ENCODE measurements at regions not wholly inside any gene's neighbourhood (a gene's known extent, or its start where the extent isn't known, plus 50 kb on each side); places are given as distances from the start of the nearest gene placed in this dataset.
"Not testable (repeated sequence)": the region's sequence is repeated elsewhere in the genome, so short reads cannot be mapped to it uniquely, and the experiment has no call there.

- Histone ChIP-seq H3K4me1 (ENCODE audit: control insufficient read depth, insufficient read depth, low read length) (peaks cover 17% of the 10 kb centered on the region), H3K36me3 (ENCODE audit: control insufficient read depth, insufficient read depth, low read length) (no peaks in the 10 kb centered on the region), H3K9me3 (ENCODE audit: control insufficient read depth, low read length) (no peaks in the 10 kb centered on the region), H3K9ac (ENCODE audit: low read length) (peak overlapping the region; percentile 75), H3K27me3 (ENCODE audit: control insufficient read depth, insufficient read depth, low read length) (no peaks in the 10 kb centered on the region), H3K4me3 (ENCODE audit: low read length) (peak overlapping the region; percentile 34)
Observed at GRCh38 chr6:13874191-13874549, 50.6 kb upstream of the RNF182 start.

- peak overlapping the region; percentile 75 for H3K9ac ChIP-seq (ENCODE audit: low read length)
- H3K36me3 ChIP-seq (ENCODE audit: control insufficient read depth, insufficient read depth, low read length): no peaks in the 10 kb centered on the region
- peak overlapping the region; percentile 34 for H3K4me3 ChIP-seq (ENCODE audit: low read length)
- peaks cover 17% of the 10 kb centered on the region for H3K4me1 ChIP-seq (ENCODE audit: control insufficient read depth, insufficient read depth, low read length)
- no peaks in the 10 kb centered on the region for H3K27me3 ChIP-seq (ENCODE audit: control insufficient read depth, insufficient read depth, low read length)
- no peaks in the 10 kb centered on the region for H3K9me3 ChIP-seq (ENCODE audit: control insufficient read depth, low read length)
Observed at GRCh38 chr6:13873288-13874190, 51.2 kb upstream of the RNF182 start.

GRCh38 chr6:13872681-13873080 is 52.1 kb upstream of the RNF182 start:
- no peak overlapping the region for H3K9ac ChIP-seq (ENCODE audit: low read length)
- no peak overlapping the region for H3K4me3 ChIP-seq (ENCODE audit: low read length)
- H3K4me1 ChIP-seq (ENCODE audit: control insufficient read depth, insufficient read depth, low read length): peaks cover 17% of the 10 kb centered on the region
- H3K9me3 ChIP-seq (ENCODE audit: control insufficient read depth, low read length): no peaks in the 10 kb centered on the region
- peaks cover 4% of the 10 kb centered on the region for H3K27me3 ChIP-seq (ENCODE audit: control insufficient read depth, insufficient read depth, low read length)
- H3K36me3 ChIP-seq (ENCODE audit: control insufficient read depth, insufficient read depth, low read length): no peaks in the 10 kb centered on the region

GRCh38 chr6:13872006-13872405 is 52.7 kb upstream of the RNF182 start:
- not testable (repeated sequence) for H3K36me3 ChIP-seq (ENCODE audit: control insufficient read depth, insufficient read depth, low read length); H3K9ac ChIP-seq (ENCODE audit: low read length); H3K9me3 ChIP-seq (ENCODE audit: control insufficient read depth, low read length); H3K27me3 ChIP-seq (ENCODE audit: control insufficient read depth, insufficient read depth, low read length); H3K4me3 ChIP-seq (ENCODE audit: low read length)
- peaks cover 17% of the 10 kb centered on the region for H3K4me1 ChIP-seq (ENCODE audit: control insufficient read depth, insufficient read depth, low read length)

- Histone ChIP-seq H3K9ac (ENCODE audit: low read length) (no peak overlapping the region), H3K4me1 (ENCODE audit: control insufficient read depth, insufficient read depth, low read length) (peaks cover 17% of the 10 kb centered on the region), H3K4me3 (ENCODE audit: low read length) (no peak overlapping the region), H3K27me3 (ENCODE audit: control insufficient read depth, insufficient read depth, low read length) (peaks cover 4% of the 10 kb centered on the region), H3K36me3 (ENCODE audit: control insufficient read depth, insufficient read depth, low read length) (no peaks in the 10 kb centered on the region), H3K9me3 (ENCODE audit: control insufficient read depth, low read length) (no peaks in the 10 kb centered on the region)
Observed at GRCh38 chr6:13870214-13870830, 54.4 kb upstream of the RNF182 start.

GRCh38 chr6:13868236-13868635 is 53.9 kb upstream of the MCUR1 start:
- Histone ChIP-seq H3K36me3 (ENCODE audit: control insufficient read depth, insufficient read depth, low read length) (no peaks in the 10 kb centered on the region), H3K4me1 (ENCODE audit: control insufficient read depth, insufficient read depth, low read length) (peaks cover 11% of the 10 kb centered on the region), H3K4me3 (ENCODE audit: low read length) (no peak overlapping the region), H3K27me3 (ENCODE audit: control insufficient read depth, insufficient read depth, low read length) (peaks cover 4% of the 10 kb centered on the region), H3K9me3 (ENCODE audit: control insufficient read depth, low read length) (no peaks in the 10 kb centered on the region), H3K9ac (ENCODE audit: low read length) (no peak overlapping the region)

- Histone ChIP-seq H3K9me3 (ENCODE audit: control insufficient read depth, low read length) (no peaks in the 10 kb centered on the region), H3K9ac (ENCODE audit: low read length) (no peak overlapping the region), H3K4me3 (ENCODE audit: low read length) (no peak overlapping the region), H3K36me3 (ENCODE audit: control insufficient read depth, insufficient read depth, low read length) (no peaks in the 10 kb centered on the region), H3K27me3 (ENCODE audit: control insufficient read depth, insufficient read depth, low read length) (peaks cover 4% of the 10 kb centered on the region), H3K4me1 (ENCODE audit: control insufficient read depth, insufficient read depth, low read length) (peaks cover 5% of the 10 kb centered on the region)
Observed at GRCh38 chr6:13866301-13866700, 51.9 kb upstream of the MCUR1 start.

- Histone ChIP-seq H3K27me3 (ENCODE audit: control insufficient read depth, insufficient read depth, low read length) (peaks cover 10% of the 10 kb centered on the region), H3K4me1 (ENCODE audit: control insufficient read depth, insufficient read depth, low read length) (peaks cover 5% of the 10 kb centered on the region), H3K36me3 (ENCODE audit: control insufficient read depth, insufficient read depth, low read length) (no peaks in the 10 kb centered on the region), H3K9ac (ENCODE audit: low read length) (no peak overlapping the region), H3K4me3 (ENCODE audit: low read length) (no peak overlapping the region), H3K9me3 (ENCODE audit: control insufficient read depth, low read length) (no peaks in the 10 kb centered on the region)
Observed at GRCh38 chr6:13865141-13865540, 50.8 kb upstream of the MCUR1 start.

GRCh38 chr6:13864669-13865068 is 50.3 kb upstream of the MCUR1 start:
- peaks cover 15% of the 10 kb centered on the region for H3K27me3 ChIP-seq (ENCODE audit: control insufficient read depth, insufficient read depth, low read length)
- not testable (repeated sequence) for H3K9me3 ChIP-seq (ENCODE audit: control insufficient read depth, low read length); H3K36me3 ChIP-seq (ENCODE audit: control insufficient read depth, insufficient read depth, low read length); H3K4me1 ChIP-seq (ENCODE audit: control insufficient read depth, insufficient read depth, low read length); H3K9ac ChIP-seq (ENCODE audit: low read length); H3K4me3 ChIP-seq (ENCODE audit: low read length)

All from mucosa of stomach (tissue), 1 donor.